ENCODE measurements at regions not wholly inside any gene's neighbourhood (a gene's known extent, or its start where the extent isn't known, plus 50 kb on each side); places are given as distances from the start of the nearest gene placed in this dataset.

DNA sequence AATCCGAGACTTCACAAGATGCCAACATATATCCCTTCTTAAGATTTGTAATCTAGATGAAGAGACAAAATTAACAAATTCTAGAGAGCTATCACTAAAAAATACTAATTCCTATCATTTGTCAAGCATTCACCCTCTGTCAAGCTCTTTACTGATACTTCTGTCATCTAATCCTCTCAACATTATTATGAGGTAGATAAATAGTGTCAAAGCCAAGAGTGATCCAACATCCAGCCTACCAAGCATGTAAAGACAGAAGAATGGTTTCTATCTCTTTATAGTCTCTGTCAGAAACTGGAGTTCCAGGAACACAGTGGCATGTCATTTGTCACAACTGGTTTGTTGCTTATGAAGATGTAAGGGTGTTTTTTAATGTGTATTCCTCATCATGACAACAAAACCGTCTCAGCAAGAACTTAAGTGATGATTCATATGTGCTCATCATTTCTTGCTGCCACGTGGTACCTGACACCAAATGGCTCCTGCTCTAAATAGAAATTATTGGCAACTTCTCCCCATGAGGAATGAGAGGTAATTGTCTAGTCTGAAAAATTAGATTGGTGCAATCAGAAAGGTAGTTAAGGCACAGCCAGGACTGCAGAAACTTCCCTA lies 196.8 kb downstream of the TOX3 start (continued):
- TF ChIP-seq, protein P1, sequence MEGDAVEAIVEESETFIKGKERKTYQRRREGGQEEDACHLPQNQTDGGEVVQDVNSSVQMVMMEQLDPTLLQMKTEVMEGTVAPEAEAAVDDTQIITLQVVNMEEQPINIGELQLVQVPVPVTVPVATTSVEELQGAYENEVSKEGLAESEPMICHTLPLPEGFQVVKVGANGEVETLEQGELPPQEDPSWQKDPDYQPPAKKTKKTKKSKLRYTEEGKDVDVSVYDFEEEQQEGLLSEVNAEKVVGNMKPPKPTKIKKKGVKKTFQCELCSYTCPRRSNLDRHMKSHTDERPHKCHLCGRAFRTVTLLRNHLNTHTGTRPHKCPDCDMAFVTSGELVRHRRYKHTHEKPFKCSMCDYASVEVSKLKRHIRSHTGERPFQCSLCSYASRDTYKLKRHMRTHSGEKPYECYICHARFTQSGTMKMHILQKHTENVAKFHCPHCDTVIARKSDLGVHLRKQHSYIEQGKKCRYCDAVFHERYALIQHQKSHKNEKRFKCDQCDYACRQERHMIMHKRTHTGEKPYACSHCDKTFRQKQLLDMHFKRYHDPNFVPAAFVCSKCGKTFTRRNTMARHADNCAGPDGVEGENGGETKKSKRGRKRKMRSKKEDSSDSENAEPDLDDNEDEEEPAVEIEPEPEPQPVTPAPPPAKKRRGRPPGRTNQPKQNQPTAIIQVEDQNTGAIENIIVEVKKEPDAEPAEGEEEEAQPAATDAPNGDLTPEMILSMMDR (conservative IDR thresholded peaks at IDR 0.05; ENCODE audit: low read depth in 2 of 2): no peak
- no peak for TF ChIP-seq ZNF114 (CRISPR knock-in tag; IDR thresholded peaks at IDR 0.05)
- TF ChIP-seq EZH2phosphoT487 (IDR thresholded peaks at IDR 0.05; ENCODE audit: unreplicated experiment): no peak
- TF ChIP-seq, protein P2, sequence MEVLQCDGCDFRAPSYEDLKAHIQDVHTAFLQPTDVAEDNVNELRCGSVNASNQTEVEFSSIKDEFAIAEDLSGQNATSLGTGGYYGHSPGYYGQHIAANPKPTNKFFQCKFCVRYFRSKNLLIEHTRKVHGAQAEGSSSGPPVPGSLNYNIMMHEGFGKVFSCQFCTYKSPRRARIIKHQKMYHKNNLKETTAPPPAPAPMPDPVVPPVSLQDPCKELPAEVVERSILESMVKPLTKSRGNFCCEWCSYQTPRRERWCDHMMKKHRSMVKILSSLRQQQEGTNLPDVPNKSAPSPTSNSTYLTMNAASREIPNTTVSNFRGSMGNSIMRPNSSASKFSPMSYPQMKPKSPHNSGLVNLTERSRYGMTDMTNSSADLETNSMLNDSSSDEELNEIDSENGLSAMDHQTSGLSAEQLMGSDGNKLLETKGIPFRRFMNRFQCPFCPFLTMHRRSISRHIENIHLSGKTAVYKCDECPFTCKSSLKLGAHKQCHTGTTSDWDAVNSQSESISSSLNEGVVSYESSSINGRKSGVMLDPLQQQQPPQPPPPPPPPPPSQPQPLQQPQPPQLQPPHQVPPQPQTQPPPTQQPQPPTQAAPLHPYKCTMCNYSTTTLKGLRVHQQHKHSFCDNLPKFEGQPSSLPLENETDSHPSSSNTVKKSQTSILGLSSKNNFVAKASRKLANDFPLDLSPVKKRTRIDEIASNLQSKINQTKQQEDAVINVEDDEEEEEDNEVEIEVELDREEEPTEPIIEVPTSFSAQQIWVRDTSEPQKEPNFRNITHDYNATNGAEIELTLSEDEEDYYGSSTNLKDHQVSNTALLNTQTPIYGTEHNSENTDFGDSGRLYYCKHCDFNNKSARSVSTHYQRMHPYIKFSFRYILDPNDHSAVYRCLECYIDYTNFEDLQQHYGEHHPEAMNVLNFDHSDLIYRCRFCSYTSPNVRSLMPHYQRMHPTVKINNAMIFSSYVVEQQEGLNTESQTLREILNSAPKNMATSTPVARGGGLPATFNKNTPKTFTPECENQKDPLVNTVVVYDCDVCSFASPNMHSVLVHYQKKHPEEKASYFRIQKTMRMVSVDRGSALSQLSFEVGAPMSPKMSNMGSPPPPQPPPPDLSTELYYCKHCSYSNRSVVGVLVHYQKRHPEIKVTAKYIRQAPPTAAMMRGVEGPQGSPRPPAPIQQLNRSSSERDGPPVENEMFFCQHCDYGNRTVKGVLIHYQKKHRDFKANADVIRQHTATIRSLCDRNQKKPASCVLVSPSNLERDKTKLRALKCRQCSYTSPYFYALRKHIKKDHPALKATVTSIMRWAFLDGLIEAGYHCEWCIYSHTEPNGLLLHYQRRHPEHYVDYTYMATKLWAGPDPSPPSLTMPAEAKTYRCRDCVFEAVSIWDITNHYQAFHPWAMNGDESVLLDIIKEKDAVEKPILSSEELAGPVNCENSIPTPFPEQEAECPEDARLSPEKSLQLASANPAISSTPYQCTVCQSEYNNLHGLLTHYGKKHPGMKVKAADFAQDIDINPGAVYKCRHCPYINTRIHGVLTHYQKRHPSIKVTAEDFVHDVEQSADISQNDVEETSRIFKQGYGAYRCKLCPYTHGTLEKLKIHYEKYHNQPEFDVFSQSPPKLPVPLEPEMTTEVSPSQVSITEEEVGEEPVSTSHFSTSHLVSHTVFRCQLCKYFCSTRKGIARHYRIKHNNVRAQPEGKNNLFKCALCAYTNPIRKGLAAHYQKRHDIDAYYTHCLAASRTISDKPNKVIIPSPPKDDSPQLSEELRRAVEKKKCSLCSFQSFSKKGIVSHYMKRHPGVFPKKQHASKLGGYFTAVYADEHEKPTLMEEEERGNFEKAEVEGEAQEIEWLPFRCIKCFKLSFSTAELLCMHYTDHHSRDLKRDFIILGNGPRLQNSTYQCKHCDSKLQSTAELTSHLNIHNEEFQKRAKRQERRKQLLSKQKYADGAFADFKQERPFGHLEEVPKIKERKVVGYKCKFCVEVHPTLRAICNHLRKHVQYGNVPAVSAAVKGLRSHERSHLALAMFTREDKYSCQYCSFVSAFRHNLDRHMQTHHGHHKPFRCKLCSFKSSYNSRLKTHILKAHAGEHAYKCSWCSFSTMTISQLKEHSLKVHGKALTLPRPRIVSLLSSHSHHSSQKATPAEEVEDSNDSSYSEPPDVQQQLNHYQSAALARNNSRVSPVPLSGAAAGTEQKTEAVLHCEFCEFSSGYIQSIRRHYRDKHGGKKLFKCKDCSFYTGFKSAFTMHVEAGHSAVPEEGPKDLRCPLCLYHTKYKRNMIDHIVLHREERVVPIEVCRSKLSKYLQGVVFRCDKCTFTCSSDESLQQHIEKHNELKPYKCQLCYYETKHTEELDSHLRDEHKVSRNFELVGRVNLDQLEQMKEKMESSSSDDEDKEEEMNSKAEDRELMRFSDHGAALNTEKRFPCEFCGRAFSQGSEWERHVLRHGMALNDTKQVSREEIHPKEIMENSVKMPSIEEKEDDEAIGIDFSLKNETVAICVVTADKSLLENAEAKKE (CRISPR knock-in tag; IDR thresholded peaks at IDR 0.05): no peak

DNA sequence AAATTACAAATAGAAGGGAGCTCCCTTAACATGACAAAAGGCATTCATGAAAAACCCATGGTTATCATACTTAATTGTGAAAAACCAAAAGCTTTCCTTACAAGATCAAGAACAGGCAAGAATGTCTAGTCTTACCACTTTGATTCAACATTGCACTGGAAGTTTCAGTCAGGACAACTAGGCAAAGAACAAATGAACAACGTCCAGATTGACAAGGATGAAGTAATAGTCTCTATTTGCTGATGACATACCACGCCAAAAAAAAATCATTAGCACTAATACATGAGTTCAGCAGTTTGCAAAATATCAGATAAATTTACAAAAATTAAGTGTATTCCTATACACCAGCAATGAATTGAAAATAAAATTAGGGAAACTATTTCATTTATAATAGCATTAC lies 200.2 kb downstream of the TOX3 start:
- no peaks in the 10 kb centered on the region for H4K20me1 ChIP-seq (replicated peaks; ENCODE audit: insufficient read depth)
- H3K27me3 ChIP-seq (ENCODE audit: insufficient read depth): no peaks in the 10 kb centered on the region
- Mint-ChIP-seq H3K27me3 (ENCODE audit: insufficient read depth, low read depth, poor library complexity) (no peaks in the 10 kb centered on the region), H3K27ac (no peak overlapping the region), H3K4me3 (no peak overlapping the region), H3K36me3 (ENCODE audit: low read depth) (no peaks in the 10 kb centered on the region), H3K9me3 (no peaks in the 10 kb centered on the region), H3K4me1 (no peaks in the 10 kb centered on the region)
- no peak for DNase-seq (ENCODE audit: low spot score)
- H3K4me2 ChIP-seq: no peak overlapping the region
- H3K36me3 ChIP-seq (ENCODE audit: insufficient read depth): no peaks in the 10 kb centered on the region
- H3K9me2 ChIP-seq (ENCODE audit: insufficient read depth): peaks cover 2% of the 10 kb centered on the region; the same call in 1 of the 2 replicates
- no peak overlapping the region for H3K4me3 ChIP-seq
- H3K27ac ChIP-seq (ENCODE audit: low read depth): no peak overlapping the region
- no peaks in the 10 kb centered on the region for H3K79me2 ChIP-seq (replicated peaks; ENCODE audit: insufficient read depth)
- no peaks in the 10 kb centered on the region for H3F3A ChIP-seq (replicated peaks; ENCODE audit: low read depth)
- H3K4me1 ChIP-seq (ENCODE audit: insufficient read depth): no peaks in the 10 kb centered on the region
- ATAC-seq: no peak
- H2AFZ ChIP-seq: no peak overlapping the region
- TF ChIP-seq POLR2AphosphoS5 (IDR thresholded peaks at IDR 0.05; ENCODE audit: low read depth) (no peak), EZH2phosphoT487 (IDR thresholded peaks at IDR 0.05; ENCODE audit: unreplicated experiment) (no peak), STAT1 (IDR thresholded peaks at IDR 0.05; ENCODE audit: unreplicated experiment) (no peak), ZNF331 (CRISPR knock-in tag; IDR thresholded peaks at IDR 0.05; ENCODE audit: low read depth) (no peak), NANOG (IDR thresholded peaks at IDR 0.05; ENCODE audit: borderline replicate concordance) (no peak)
- TF ChIP-seq, protein P2 (CRISPR knock-in tag; IDR thresholded peaks at IDR 0.05): no peak
